ENCODE measurements at regions not wholly inside any gene's neighbourhood (a gene's known extent, or its start where the extent isn't known, plus 50 kb on each side); places are given as distances from the start of the nearest gene placed in this dataset.

DNA sequence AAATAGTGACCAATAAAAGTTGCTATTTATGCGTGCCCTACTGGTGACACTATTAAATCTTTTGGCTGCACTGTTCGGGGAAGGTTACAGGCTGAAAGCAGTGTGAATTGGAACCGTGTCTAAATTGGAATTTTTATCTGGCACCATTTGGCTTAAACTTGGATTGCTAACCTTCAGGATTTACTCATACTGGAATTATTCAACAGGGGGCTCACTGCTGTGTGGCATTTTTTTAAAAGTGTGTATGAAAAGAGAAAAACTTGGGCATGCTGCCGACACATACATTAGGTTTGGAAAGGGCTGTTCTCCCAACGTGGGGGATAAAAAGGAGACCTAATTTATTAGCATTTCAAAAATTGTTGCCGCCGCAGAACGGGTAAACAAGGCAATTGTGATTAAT lies 537.9 kb upstream of the MGMT start:
- no peak for DNase-seq (ENCODE audit: extremely low read depth, insufficient read length)
- Histone ChIP-seq H3K36me3 (ENCODE audit: control insufficient read depth, insufficient read depth, low read length) (no peaks in the 10 kb centered on the region), H3K4me3 (replicated peaks; ENCODE audit: low read depth, low read length) (no peak overlapping the region), H3K27me3 (replicated peaks; ENCODE audit: control insufficient read depth, insufficient read depth, low read length) (no peaks in the 10 kb centered on the region)
- TF ChIP-seq, protein P1, sequence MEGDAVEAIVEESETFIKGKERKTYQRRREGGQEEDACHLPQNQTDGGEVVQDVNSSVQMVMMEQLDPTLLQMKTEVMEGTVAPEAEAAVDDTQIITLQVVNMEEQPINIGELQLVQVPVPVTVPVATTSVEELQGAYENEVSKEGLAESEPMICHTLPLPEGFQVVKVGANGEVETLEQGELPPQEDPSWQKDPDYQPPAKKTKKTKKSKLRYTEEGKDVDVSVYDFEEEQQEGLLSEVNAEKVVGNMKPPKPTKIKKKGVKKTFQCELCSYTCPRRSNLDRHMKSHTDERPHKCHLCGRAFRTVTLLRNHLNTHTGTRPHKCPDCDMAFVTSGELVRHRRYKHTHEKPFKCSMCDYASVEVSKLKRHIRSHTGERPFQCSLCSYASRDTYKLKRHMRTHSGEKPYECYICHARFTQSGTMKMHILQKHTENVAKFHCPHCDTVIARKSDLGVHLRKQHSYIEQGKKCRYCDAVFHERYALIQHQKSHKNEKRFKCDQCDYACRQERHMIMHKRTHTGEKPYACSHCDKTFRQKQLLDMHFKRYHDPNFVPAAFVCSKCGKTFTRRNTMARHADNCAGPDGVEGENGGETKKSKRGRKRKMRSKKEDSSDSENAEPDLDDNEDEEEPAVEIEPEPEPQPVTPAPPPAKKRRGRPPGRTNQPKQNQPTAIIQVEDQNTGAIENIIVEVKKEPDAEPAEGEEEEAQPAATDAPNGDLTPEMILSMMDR (IDR thresholded peaks at IDR 0.05; ENCODE audit: insufficient read depth, low read length, poor library complexity, severe bottlenecking), result no peak

- Histone ChIP-seq H3K27me3 (replicated peaks; ENCODE audit: control insufficient read depth, insufficient read depth, low read length) (no peaks in the 10 kb centered on the region), H3K4me3 (replicated peaks; ENCODE audit: low read depth, low read length) (no peak overlapping the region), H3K36me3 (ENCODE audit: control insufficient read depth, insufficient read depth, low read length) (no peaks in the 10 kb centered on the region)
- TF ChIP-seq, protein P1 (IDR thresholded peaks at IDR 0.05; ENCODE audit: insufficient read depth, low read length, poor library complexity, severe bottlenecking), result no peak
- DNase-seq (ENCODE audit: extremely low read depth, insufficient read length), result no peak
These were observed 537.3 kb upstream of the MGMT start for GRCh38 chr10:128929767-128930166.

GRCh38 chr10:128930515-128930914 lies 536.5 kb upstream of the MGMT start:
- H3K36me3 ChIP-seq (ENCODE audit: control insufficient read depth, insufficient read depth, low read length), result no peaks in the 10 kb centered on the region
- H3K4me3 ChIP-seq (replicated peaks; ENCODE audit: low read depth, low read length), result no peak overlapping the region
- no peak for DNase-seq (ENCODE audit: extremely low read depth, insufficient read length)
- no peaks in the 10 kb centered on the region for H3K27me3 ChIP-seq (replicated peaks; ENCODE audit: control insufficient read depth, insufficient read depth, low read length)
- TF ChIP-seq, protein P1 (IDR thresholded peaks at IDR 0.05; ENCODE audit: insufficient read depth, low read length, poor library complexity, severe bottlenecking), result no peak

GRCh38 chr10:128932071-128932820 lies 534.8 kb upstream of the MGMT start:
- Histone ChIP-seq H3K4me3 (replicated peaks; ENCODE audit: low read depth, low read length) (no peak overlapping the region), H3K27me3 (replicated peaks; ENCODE audit: control insufficient read depth, insufficient read depth, low read length) (no peaks in the 10 kb centered on the region), H3K36me3 (ENCODE audit: control insufficient read depth, insufficient read depth, low read length) (no peaks in the 10 kb centered on the region)
- TF ChIP-seq, protein P1 (IDR thresholded peaks at IDR 0.05; ENCODE audit: insufficient read depth, low read length, poor library complexity, severe bottlenecking), result no peak
- no peak for DNase-seq (ENCODE audit: extremely low read depth, insufficient read length)

GRCh38 chr10:128934492-128934891 lies 532.5 kb upstream of the MGMT start:
- DNase-seq (ENCODE audit: extremely low read depth, insufficient read length), result no peak
- Histone ChIP-seq H3K4me3 (replicated peaks; ENCODE audit: low read depth, low read length) (no peak overlapping the region), H3K27me3 (replicated peaks; ENCODE audit: control insufficient read depth, insufficient read depth, low read length) (no peaks in the 10 kb centered on the region), H3K36me3 (ENCODE audit: control insufficient read depth, insufficient read depth, low read length) (no peaks in the 10 kb centered on the region)
- TF ChIP-seq, protein P1 (IDR thresholded peaks at IDR 0.05; ENCODE audit: insufficient read depth, low read length, poor library complexity, severe bottlenecking), result no peak

Data from GM06990 (cell line).